Mesendoderm (in vitro differentiated cells): ENCODE measurements at regions not wholly inside any gene's neighbourhood (a gene's known extent, or its start where the extent isn't known, plus 50 kb on each side); places are given as distances from the start of the nearest gene placed in this dataset.

Experiments
- DNase-seq: peaks from one replicate; pipeline ENCODE4 v3.0.0; 2013
- H2AK5ac ChIP-seq: 2 replicates; pipeline ENCODE4 v1.6.1; 2013; ENCODE audit warnings: low read length, inconsistent platforms
- H2BK120ac ChIP-seq: 2 replicates; pipeline ENCODE4 v1.6.1; 2013; ENCODE audit warnings: low read depth, mild to moderate bottlenecking, low read length, moderate library complexity, mixed read lengths
- H2BK15ac ChIP-seq: replicated peaks from 2 replicates; pipeline ENCODE4 v1.6.1; 2013; ENCODE audit warnings: low read depth, mild to moderate bottlenecking, moderate library complexity
- H2BK5ac ChIP-seq: 2 replicates; pipeline ENCODE4 v1.6.1; 2013; ENCODE audit warnings: low read length, inconsistent platforms
- H3K18ac ChIP-seq: 2 replicates; pipeline ENCODE4 v1.6.1; 2013; ENCODE audit warnings: mild to moderate bottlenecking, low read length, mixed read lengths
- H3K23ac ChIP-seq: one replicate; pipeline ENCODE4 v1.6.1; 2013; ENCODE audit warnings: low read length
- H3K27ac ChIP-seq: 2 replicates; pipeline ENCODE4 v1.5.1; 2013; ENCODE audit warnings: low read depth, mild to moderate bottlenecking, inconsistent platforms, low read length, moderate library complexity
- H3K27me3 ChIP-seq: 2 replicates; pipeline ENCODE4 v1.6.1; 2013; ENCODE audit warnings: low read length, control low read depth, mild to moderate bottlenecking, inconsistent platforms; ENCODE audit not compliant: insufficient read depth, poor library complexity
- H3K36me3 ChIP-seq: 2 replicates; pipeline ENCODE4 v1.6.1; 2013; ENCODE audit warnings: low read length, inconsistent platforms; ENCODE audit not compliant: control insufficient read depth, insufficient read depth
- H3K4ac ChIP-seq: one replicate; pipeline ENCODE4 v1.6.1; 2013; ENCODE audit warnings: low read depth, mild to moderate bottlenecking, low read length, moderate library complexity
- H3K4me1 ChIP-seq: 2 replicates; pipeline ENCODE4 v1.6.1; 2013; ENCODE audit warnings: low read depth, low read length, inconsistent platforms; ENCODE audit not compliant: control insufficient read depth
- H3K4me2 ChIP-seq: 2 replicates; pipeline ENCODE4 v1.6.1; 2013; ENCODE audit warnings: low read length
- H3K4me3 ChIP-seq: 2 replicates; pipeline ENCODE4 v1.5.1; 2013; ENCODE audit warnings: mild to moderate bottlenecking, low read length
- H3K56ac ChIP-seq: one replicate; pipeline ENCODE4 v1.6.1; 2013; ENCODE audit warnings: low read length
- H3K79me1 ChIP-seq: 2 replicates; pipeline ENCODE4 v1.6.1; 2013; ENCODE audit warnings: low read length, inconsistent platforms
- H3K79me2 ChIP-seq: 2 replicates; pipeline ENCODE4 v1.6.1; 2013; ENCODE audit warnings: mild to moderate bottlenecking, low read length; ENCODE audit not compliant: control insufficient read depth, insufficient read depth
- H3K9ac ChIP-seq: 2 replicates; pipeline ENCODE4 v1.6.1; 2013; ENCODE audit warnings: low read length, inconsistent platforms
- H4K5ac ChIP-seq: one replicate; pipeline ENCODE4 v1.6.1; 2013; ENCODE audit warnings: low read length
- H4K8ac ChIP-seq: one replicate; pipeline ENCODE4 v1.6.1; 2013; ENCODE audit warnings: low read depth, mild to moderate bottlenecking, control low read depth, low read length, moderate library complexity
- WGBS: extraction: QIAGEN DNeasy Blood & Tissue Kit; methylation state at CpG from one replicate; pipeline ENCODE4 v1.1.7; 2013; ENCODE audit warnings: low lambda C conversion rate, missing lambda C conversion rate; ENCODE audit not compliant: insufficient coverage; ENCODE audit errors: extremely low coverage; 5-methylcytosine and 5-hydroxymethylcytosine counted together

DNA sequence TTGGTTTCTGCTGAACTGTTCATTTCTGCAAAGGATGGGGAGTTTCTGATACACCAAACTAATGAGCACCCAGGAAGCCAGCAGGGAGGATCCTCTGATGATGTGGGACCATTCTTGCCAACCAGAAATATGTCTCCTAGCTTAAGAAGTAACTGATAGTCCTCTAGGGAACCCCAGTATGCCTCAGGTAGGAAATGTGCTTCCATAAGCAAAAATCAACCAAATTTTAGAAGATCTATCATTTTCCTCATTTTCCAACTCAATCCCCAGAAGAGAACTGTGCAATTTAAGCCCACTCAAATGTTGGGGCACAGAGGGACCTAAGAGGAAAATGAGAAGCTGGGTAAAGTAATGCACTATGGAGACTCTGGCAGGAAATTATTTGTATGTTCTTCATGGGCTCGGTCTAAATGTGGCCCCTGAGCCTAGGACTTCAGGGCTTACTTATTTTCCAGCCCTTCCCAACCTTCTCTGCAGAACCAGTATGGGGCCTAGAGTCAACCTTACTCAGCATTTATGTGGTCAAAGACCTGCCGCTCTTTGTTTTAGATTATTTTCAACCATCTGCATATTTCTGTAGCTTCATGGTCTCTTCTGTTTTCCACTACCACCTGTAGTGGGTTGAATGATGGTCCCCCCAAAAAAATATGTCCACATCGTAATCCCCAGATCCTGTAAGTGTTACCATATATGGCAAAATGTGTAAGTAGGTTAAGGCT is 359.8 kb upstream of the CDH4 start:
- Histone ChIP-seq H2BK15ac (no peak overlapping the region), H3K4me2 (no peak overlapping the region), H3K4ac (no peak overlapping the region), H3K56ac (no peak overlapping the region), H3K27me3 (no peaks in the 10 kb centered on the region), H4K5ac (no peak overlapping the region), H3K18ac (no peak overlapping the region), H3K4me3 (no peak overlapping the region), H4K8ac (no peak overlapping the region), H3K36me3 (no peaks in the 10 kb centered on the region), H2AK5ac (no peak overlapping the region), H3K4me1 (no peaks in the 10 kb centered on the region), H2BK5ac (no peak overlapping the region), H3K79me1 (no peaks in the 10 kb centered on the region), H2BK120ac (no peak overlapping the region), H3K79me2 (no peaks in the 10 kb centered on the region), H3K27ac (no peak overlapping the region), H3K9ac (no peak overlapping the region), H3K23ac (no peak overlapping the region)
- no peak for DNase-seq
- WGBS = no CpG with 5 or more reads among the region's 3 CpGs

DNA sequence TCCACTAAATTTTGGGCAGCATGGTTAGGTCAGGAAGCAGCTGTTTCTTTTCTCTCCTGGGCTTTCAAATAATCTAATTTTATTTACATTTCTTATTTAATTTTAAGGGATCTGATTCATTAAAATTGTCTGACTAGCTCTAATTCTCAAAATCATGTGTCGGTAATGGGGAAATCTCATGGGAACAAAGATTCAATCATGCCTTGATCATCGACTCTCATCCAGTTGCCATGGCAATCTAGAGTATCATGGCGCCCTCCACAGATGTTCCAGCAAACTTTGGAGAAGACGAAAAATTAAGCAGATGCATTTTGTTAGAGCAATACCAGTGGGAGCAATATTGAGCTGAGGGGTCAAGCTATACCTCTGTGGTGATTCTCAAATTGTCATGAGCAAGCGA is 358.0 kb upstream of the CDH4 start:
- no peak overlapping the region for H4K8ac ChIP-seq
- no peak overlapping the region for H3K9ac ChIP-seq
- no peak overlapping the region for H3K18ac ChIP-seq
- H3K4me1 ChIP-seq = no peaks in the 10 kb centered on the region
- no peaks in the 10 kb centered on the region for H3K79me1 ChIP-seq
- no peak overlapping the region for H3K23ac ChIP-seq
- H2AK5ac ChIP-seq = no peak overlapping the region
- H2BK15ac ChIP-seq = no peak overlapping the region
- no peak for DNase-seq
- no peak overlapping the region for H4K5ac ChIP-seq
- H3K27ac ChIP-seq = no peak overlapping the region
- H3K4me3 ChIP-seq = no peak overlapping the region
- WGBS = no CpG with 5 or more reads among the region's 5 CpGs
- no peak overlapping the region for H3K4ac ChIP-seq
- H3K27me3 ChIP-seq = no peaks in the 10 kb centered on the region
- no peak overlapping the region for H3K4me2 ChIP-seq
- H3K79me2 ChIP-seq = no peaks in the 10 kb centered on the region
- no peak overlapping the region for H2BK5ac ChIP-seq
- H3K36me3 ChIP-seq = no peaks in the 10 kb centered on the region
- H3K56ac ChIP-seq = no peak overlapping the region
- H2BK120ac ChIP-seq = no peak overlapping the region

DNA sequence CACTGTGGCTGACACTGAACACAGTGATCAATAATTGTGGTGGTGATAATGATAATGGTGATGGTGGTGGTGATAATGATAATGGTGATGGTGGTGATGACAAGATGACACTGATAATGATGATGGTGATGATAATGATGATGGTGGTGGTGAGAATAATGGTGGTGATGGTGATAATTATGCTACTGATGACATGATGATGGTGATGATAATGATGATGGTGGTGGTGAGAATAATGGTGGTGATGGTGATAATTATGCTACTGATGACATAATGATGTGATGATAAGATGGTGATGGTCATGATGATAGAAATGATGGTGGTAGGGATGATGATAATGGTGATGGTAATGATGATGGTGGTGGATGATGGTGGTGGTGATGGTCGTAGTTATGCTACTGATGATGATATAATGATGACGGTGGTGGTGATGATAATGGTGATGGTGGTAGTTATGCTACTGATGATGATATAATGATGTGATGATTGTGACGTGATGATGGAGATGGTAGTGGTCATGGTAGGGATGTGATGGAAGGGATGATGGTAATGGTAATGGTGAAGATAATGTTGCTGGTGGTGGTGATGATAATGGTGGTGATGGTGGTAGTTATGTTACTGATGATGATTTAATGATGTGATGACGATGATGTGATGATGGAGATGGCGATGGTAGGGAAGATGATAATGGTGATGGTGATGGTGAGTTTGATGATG is 356.5 kb upstream of the CDH4 start:
- Histone ChIP-seq H3K27ac (no peak overlapping the region), H3K56ac (no peak overlapping the region), H3K79me2 (no peaks in the 10 kb centered on the region), H3K9ac (no peak overlapping the region), H3K36me3 (no peaks in the 10 kb centered on the region), H3K79me1 (no peaks in the 10 kb centered on the region), H3K4me3 (no peak overlapping the region), H2AK5ac (no peak overlapping the region), H2BK15ac (no peak overlapping the region), H4K8ac (no peak overlapping the region), H3K4me2 (no peak overlapping the region), H3K4me1 (no peaks in the 10 kb centered on the region), H4K5ac (no peak overlapping the region), H2BK5ac (no peak overlapping the region), H3K27me3 (no peaks in the 10 kb centered on the region), H3K23ac (no peak overlapping the region), H2BK120ac (no peak overlapping the region), H3K18ac (no peak overlapping the region), H3K4ac (no peak overlapping the region)
- WGBS = 100% methylated on average over 4 of the region's 5 CpGs
- DNase-seq = no peak

DNA sequence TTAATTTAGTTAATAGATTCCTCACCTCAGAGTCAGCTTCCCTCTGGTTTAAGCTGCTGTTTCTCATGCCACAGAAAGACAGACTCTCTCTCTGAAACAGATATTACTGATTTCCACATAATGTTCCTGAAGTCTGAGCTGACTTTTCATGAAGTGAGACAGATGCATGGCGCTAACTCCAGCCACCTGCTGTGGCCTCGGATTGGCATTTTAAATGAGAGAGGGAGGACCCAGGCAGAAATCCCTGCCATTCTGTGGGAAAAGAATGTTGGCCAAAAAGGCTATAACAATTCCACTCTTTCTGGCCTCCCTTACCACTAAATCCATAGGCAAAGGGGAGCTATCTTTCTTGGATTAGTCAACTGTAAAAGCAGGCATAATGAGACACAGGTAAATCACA is 354.1 kb upstream of the CDH4 start:
- Histone ChIP-seq H3K56ac (no peak overlapping the region), H3K4me1 (no peaks in the 10 kb centered on the region), H3K4me2 (no peak overlapping the region), H2BK5ac (no peak overlapping the region), H2BK120ac (no peak overlapping the region), H2AK5ac (no peak overlapping the region), H3K79me2 (no peaks in the 10 kb centered on the region), H2BK15ac (no peak overlapping the region), H3K36me3 (no peaks in the 10 kb centered on the region), H3K27me3 (no peaks in the 10 kb centered on the region), H3K79me1 (no peaks in the 10 kb centered on the region), H3K23ac (no peak overlapping the region), H3K4me3 (no peak overlapping the region), H3K18ac (no peak overlapping the region), H3K9ac (no peak overlapping the region), H3K27ac (no peak overlapping the region), H4K8ac (no peak overlapping the region), H4K5ac (no peak overlapping the region), H3K4ac (no peak overlapping the region)
- DNase-seq = no peak
- no CpG with 5 or more reads among the region's 2 CpGs for WGBS

DNA sequence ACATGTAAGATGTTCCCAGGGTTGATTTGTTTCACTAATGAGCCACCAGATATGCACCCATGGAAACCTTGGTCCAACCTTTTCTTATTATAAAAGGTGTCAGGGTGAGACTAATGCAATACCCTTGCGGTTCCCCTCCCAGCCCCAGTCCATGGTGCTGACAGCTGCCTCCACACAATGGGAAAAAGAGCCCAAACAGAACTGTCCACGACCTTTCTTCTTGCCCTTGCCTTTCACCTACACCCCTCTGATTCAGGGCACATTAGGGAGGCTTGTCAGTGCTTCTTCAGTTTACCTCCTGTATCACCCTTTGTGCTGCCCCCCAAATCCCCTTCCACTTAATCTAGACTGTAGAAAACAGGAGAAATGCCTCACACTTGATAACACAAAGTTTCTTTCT is 352.7 kb upstream of the CDH4 start:
- Histone ChIP-seq H3K23ac (no peak overlapping the region), H2BK120ac (no peak overlapping the region), H4K5ac (no peak overlapping the region), H3K79me2 (no peaks in the 10 kb centered on the region), H4K8ac (no peak overlapping the region), H3K9ac (no peak overlapping the region), H3K4me2 (no peak overlapping the region), H3K18ac (no peak overlapping the region), H3K4me1 (no peaks in the 10 kb centered on the region), H2AK5ac (no peak overlapping the region), H3K56ac (no peak overlapping the region), H3K4me3 (no peak overlapping the region), H3K36me3 (no peaks in the 10 kb centered on the region), H3K79me1 (no peaks in the 10 kb centered on the region), H3K4ac (no peak overlapping the region), H3K27me3 (no peaks in the 10 kb centered on the region), H3K27ac (no peak overlapping the region), H2BK5ac (no peak overlapping the region), H2BK15ac (no peak overlapping the region)
- no CpG with 5 or more reads among the region's 2 CpGs for WGBS
- no peak for DNase-seq
